ENCODE measurements at regions not wholly inside any gene's neighbourhood (a gene's known extent, or its start where the extent isn't known, plus 50 kb on each side); places are given as distances from the start of the nearest gene placed in this dataset.

GRCh38 chr2:150752229-150752628 is 264.8 kb upstream of the RND3 start:
- ATAC-seq: no peak
- Histone ChIP-seq H3K4me1 (no peaks in the 10 kb centered on the region), H3K27me3 (no peaks in the 10 kb centered on the region), H3K9me3 (no peaks in the 10 kb centered on the region), H3K4me3 (no peak overlapping the region), H3K27ac (no peak overlapping the region), H3K36me3 (no peaks in the 10 kb centered on the region)
- TF ChIP-seq CTCF (IDR thresholded peaks at IDR 0.05) (no peak), POLR2AphosphoS5 (IDR thresholded peaks at IDR 0.05) (no peak), EP300 (IDR thresholded peaks at IDR 0.05) (no peak), POLR2A (IDR thresholded peaks at IDR 0.05) (no peak)

GRCh38 chr2:150750720-150751119 is 263.3 kb upstream of the RND3 start:
- Histone ChIP-seq H3K27me3 (no peaks in the 10 kb centered on the region), H3K9me3 (no peaks in the 10 kb centered on the region), H3K4me1 (no peaks in the 10 kb centered on the region), H3K36me3 (no peaks in the 10 kb centered on the region), H3K27ac (no peak overlapping the region), H3K4me3 (no peak overlapping the region)
- ATAC-seq: no peak
- WGBS, 2 donors (ENCODE audit: low coverage in 1 of 2): 100% methylated on average over 1 of the region's 1 CpG
- no peak for TF ChIP-seq POLR2AphosphoS5 (IDR thresholded peaks at IDR 0.05)
- TF ChIP-seq POLR2A (IDR thresholded peaks at IDR 0.05): no peak

- Histone ChIP-seq H3K36me3 (no peaks in the 10 kb centered on the region), H3K27ac (no peak overlapping the region), H3K4me1 (no peaks in the 10 kb centered on the region), H3K27me3 (no peaks in the 10 kb centered on the region), H3K4me3 (no peak overlapping the region), H3K9me3 (no peaks in the 10 kb centered on the region)
- no peak for TF ChIP-seq CTCF (IDR thresholded peaks at IDR 0.05)
- TF ChIP-seq EP300 (IDR thresholded peaks at IDR 0.05): no peak
- TF ChIP-seq POLR2A (IDR thresholded peaks at IDR 0.05): no peak
- no peak for TF ChIP-seq POLR2AphosphoS5 (IDR thresholded peaks at IDR 0.05)
- WGBS, 2 donors (ENCODE audit: low coverage in 1 of 2): 82 to 88% methylated on average over 3 to 4 of the region's 4 CpGs
- no peak for ATAC-seq
Measured at GRCh38 chr2:150742094-150742493, 254.6 kb upstream of the RND3 start.

- Histone ChIP-seq H3K27me3 (no peaks in the 10 kb centered on the region), H3K27ac (no peak overlapping the region), H3K4me1 (no peaks in the 10 kb centered on the region), H3K9me3 (no peaks in the 10 kb centered on the region), H3K4me3 (no peak overlapping the region), H3K36me3 (no peaks in the 10 kb centered on the region)
- WGBS, 2 donors (ENCODE audit: low coverage in 1 of 2): 78 to 84% methylated on average over 5 of the region's 5 CpGs
- TF ChIP-seq EP300 (IDR thresholded peaks at IDR 0.05): no peak
- TF ChIP-seq POLR2A (IDR thresholded peaks at IDR 0.05): no peak
- no peak for TF ChIP-seq POLR2AphosphoS5 (IDR thresholded peaks at IDR 0.05)
- no peak for TF ChIP-seq CTCF (IDR thresholded peaks at IDR 0.05)
- no peak for ATAC-seq
Measured at GRCh38 chr2:150735894-150736498, 248.5 kb upstream of the RND3 start.

- Histone ChIP-seq H3K9me3 (no peaks in the 10 kb centered on the region), H3K36me3 (no peaks in the 10 kb centered on the region), H3K27ac (no peak overlapping the region), H3K4me1 (no peaks in the 10 kb centered on the region), H3K27me3 (no peaks in the 10 kb centered on the region), H3K4me3 (no peak overlapping the region)
- TF ChIP-seq CTCF (IDR thresholded peaks at IDR 0.05): no peak
- no peak for ATAC-seq
- WGBS, 2 donors (ENCODE audit: low coverage in 1 of 2): 56 to 90% methylated on average over 3 to 4 of the region's 4 CpGs
Measured at GRCh38 chr2:150733051-150733618, 245.7 kb upstream of the RND3 start.

All from gastroesophageal sphincter (tissue), 4 donors.